Gastrocnemius medialis (tissue), 4 donors: ENCODE measurements at regions not wholly inside any gene's neighbourhood (a gene's known extent, or its start where the extent isn't known, plus 50 kb on each side); places are given as distances from the start of the nearest gene placed in this dataset.

Source experiments
- POLR2A ChIP-seq, 2 donors: fragments of 450-650 bp; IDR thresholded peaks; one replicate each; pipeline ENCODE4 v1.6.1; 2017; ENCODE audit warnings: antibody characterized with exemption in 2 of 2, mild to moderate bottlenecking in 2 of 2, moderate library complexity in 2 of 2
- TF ChIP-seq, protein P1 (sequence below), 5 experiments: fragments of 450-650 bp in 3 of 5; fragments of 200-600 bp in 2 of 5; sonication (generic) in 2 of 5; IDR thresholded peaks in 4 of 5; conservative IDR thresholded peaks in 1 of 5; 1 replicate in 4 of 5; 2 replicates in 1 of 5; pipeline ENCODE4 v1.5.1; 2016 to 2019; ENCODE audit warnings: antibody characterized with exemption in 5 of 5, mild to moderate bottlenecking in 3 of 5, moderate library complexity in 3 of 5

DNA sequence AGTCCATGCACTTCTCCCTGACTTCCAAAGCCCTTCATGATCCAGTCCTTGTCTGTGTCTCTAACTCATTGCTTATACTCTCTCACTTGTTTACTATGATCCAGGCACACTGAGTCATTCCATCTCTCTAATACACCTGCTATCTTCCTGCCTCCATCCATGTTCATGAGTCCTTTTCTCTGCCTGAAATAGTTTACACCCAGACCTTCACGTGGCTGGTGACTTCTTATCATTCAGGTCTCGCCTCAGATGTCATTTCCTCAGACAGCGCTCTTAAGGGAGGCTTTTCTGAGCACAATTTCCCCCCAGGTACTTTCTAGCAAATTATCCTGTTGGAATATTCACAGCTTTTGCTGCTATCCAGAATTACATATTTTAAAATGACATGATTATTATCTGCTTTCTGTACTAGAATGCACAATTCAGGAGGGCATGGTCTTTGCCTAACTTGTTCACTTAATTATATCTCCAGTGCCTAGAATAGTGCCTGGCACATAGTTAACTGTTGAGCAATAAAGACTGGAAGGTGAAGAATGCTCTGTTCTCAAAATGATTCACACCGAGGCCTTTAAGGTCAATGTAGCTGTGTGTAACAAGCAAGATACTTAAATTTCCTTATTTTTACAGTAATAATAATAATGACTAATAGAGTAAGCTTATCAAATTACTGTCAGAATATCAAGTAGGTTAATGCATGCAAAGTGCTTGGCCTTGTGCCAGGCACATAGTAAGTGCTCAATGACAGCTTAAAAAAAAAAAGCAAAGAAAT, 183.7 kb upstream of the SPRY2 start:
- TF ChIP-seq, protein P1, sequence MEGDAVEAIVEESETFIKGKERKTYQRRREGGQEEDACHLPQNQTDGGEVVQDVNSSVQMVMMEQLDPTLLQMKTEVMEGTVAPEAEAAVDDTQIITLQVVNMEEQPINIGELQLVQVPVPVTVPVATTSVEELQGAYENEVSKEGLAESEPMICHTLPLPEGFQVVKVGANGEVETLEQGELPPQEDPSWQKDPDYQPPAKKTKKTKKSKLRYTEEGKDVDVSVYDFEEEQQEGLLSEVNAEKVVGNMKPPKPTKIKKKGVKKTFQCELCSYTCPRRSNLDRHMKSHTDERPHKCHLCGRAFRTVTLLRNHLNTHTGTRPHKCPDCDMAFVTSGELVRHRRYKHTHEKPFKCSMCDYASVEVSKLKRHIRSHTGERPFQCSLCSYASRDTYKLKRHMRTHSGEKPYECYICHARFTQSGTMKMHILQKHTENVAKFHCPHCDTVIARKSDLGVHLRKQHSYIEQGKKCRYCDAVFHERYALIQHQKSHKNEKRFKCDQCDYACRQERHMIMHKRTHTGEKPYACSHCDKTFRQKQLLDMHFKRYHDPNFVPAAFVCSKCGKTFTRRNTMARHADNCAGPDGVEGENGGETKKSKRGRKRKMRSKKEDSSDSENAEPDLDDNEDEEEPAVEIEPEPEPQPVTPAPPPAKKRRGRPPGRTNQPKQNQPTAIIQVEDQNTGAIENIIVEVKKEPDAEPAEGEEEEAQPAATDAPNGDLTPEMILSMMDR (IDR thresholded peaks at IDR 0.05 in 4 of 5, conservative IDR thresholded peaks at IDR 0.05 in 1 of 5) = no peak
- TF ChIP-seq POLR2A (IDR thresholded peaks at IDR 0.05) = no peak
